ENCODE measurements at regions not wholly inside any gene's neighbourhood (a gene's known extent, or its start where the extent isn't known, plus 50 kb on each side); places are given as distances from the start of the nearest gene placed in this dataset.

GRCh38 chr2:117693154-117693553, 121.3 kb upstream of the DDX18 start:
- DNase-seq (ENCODE audit: low read depth in 4 of 4, low spot score in 2 of 4) = no peak

- no peak for DNase-seq (ENCODE audit: low read depth in 4 of 4, low spot score in 2 of 4)
These were observed 120.8 kb upstream of the DDX18 start for GRCh38 chr2:117693651-117694050.

- no peak for DNase-seq (ENCODE audit: low read depth in 4 of 4, low spot score in 2 of 4)
These were observed 116.2 kb upstream of the DDX18 start for GRCh38 chr2:117698287-117698686.

GRCh38 chr2:117698819-117699218, 115.7 kb upstream of the DDX18 start:
- no peak for DNase-seq (ENCODE audit: low read depth in 4 of 4, low spot score in 2 of 4)

- no peak for DNase-seq (ENCODE audit: low read depth in 4 of 4, low spot score in 2 of 4)
These were observed 114.0 kb upstream of the DDX18 start for GRCh38 chr2:117700471-117700870.

GRCh38 chr2:117701365-117701764, 113.1 kb upstream of the DDX18 start:
- DNase-seq (ENCODE audit: low read depth in 4 of 4, low spot score in 2 of 4) = no peak

- no peak for DNase-seq (ENCODE audit: low read depth in 4 of 4, low spot score in 2 of 4)
These were observed 112.4 kb upstream of the DDX18 start for GRCh38 chr2:117702098-117702497.

GRCh38 chr2:117703858-117704257, 110.6 kb upstream of the DDX18 start:
- no peak for DNase-seq (ENCODE audit: low read depth in 4 of 4, low spot score in 2 of 4)

GRCh38 chr2:117704818-117705217, 109.7 kb upstream of the DDX18 start:
- DNase-seq (ENCODE audit: low read depth in 4 of 4, low spot score in 2 of 4) = no peak

- DNase-seq (ENCODE audit: low read depth in 4 of 4, low spot score in 2 of 4) = no peak
These were observed 106.6 kb upstream of the DDX18 start for GRCh38 chr2:117707874-117708273.

GRCh38 chr2:117712684-117713083, 101.8 kb upstream of the DDX18 start:
- DNase-seq (ENCODE audit: low read depth in 4 of 4, low spot score in 2 of 4) = no peak

- DNase-seq (ENCODE audit: low read depth in 4 of 4, low spot score in 2 of 4) = no peak
These were observed 100.4 kb upstream of the DDX18 start for GRCh38 chr2:117714110-117714509.

GRCh38 chr2:117714745-117715417, 99.6 kb upstream of the DDX18 start:
- no peak for DNase-seq (ENCODE audit: low read depth in 4 of 4, low spot score in 2 of 4)

- no peak for DNase-seq (ENCODE audit: low read depth in 4 of 4, low spot score in 2 of 4)
These were observed 98.0 kb upstream of the DDX18 start for GRCh38 chr2:117716505-117716904.

- DNase-seq (ENCODE audit: low read depth in 4 of 4, low spot score in 2 of 4) = no peak
These were observed 97.4 kb upstream of the DDX18 start for GRCh38 chr2:117717072-117717471.

GRCh38 chr2:117718048-117718447, 96.4 kb upstream of the DDX18 start:
- no peak for DNase-seq (ENCODE audit: low read depth in 4 of 4, low spot score in 2 of 4)

GRCh38 chr2:117720765-117721164, 93.7 kb upstream of the DDX18 start:
- DNase-seq (ENCODE audit: low read depth in 4 of 4, low spot score in 2 of 4) = no peak

- DNase-seq (ENCODE audit: low read depth in 4 of 4, low spot score in 2 of 4) = no peak
These were observed 91.0 kb upstream of the DDX18 start for GRCh38 chr2:117723483-117723882.

GRCh38 chr2:117723888-117724434, 90.5 kb upstream of the DDX18 start:
- DNase-seq (ENCODE audit: low read depth in 4 of 4, low spot score in 2 of 4) = no peak

GRCh38 chr2:117726747-117727146, 87.7 kb upstream of the DDX18 start:
- DNase-seq (ENCODE audit: low read depth in 4 of 4, low spot score in 2 of 4) = no peak

- no peak for DNase-seq (ENCODE audit: low read depth in 4 of 4, low spot score in 2 of 4)
These were observed 76.6 kb upstream of the DDX18 start for GRCh38 chr2:117737846-117738245.

GRCh38 chr2:117738991-117739839, 75.3 kb upstream of the DDX18 start:
- no peak for DNase-seq (ENCODE audit: low read depth in 4 of 4, low spot score in 2 of 4)

Data from left renal cortex interstitium (tissue), 4 donors.